Neural progenitor cell (in vitro differentiated cells): ENCODE measurements at regions not wholly inside any gene's neighbourhood (a gene's known extent, or its start where the extent isn't known, plus 50 kb on each side); places are given as distances from the start of the nearest gene placed in this dataset.
"Not testable (repeated sequence)": the region's sequence is repeated elsewhere in the genome, so short reads cannot be mapped to it uniquely, and the experiment has no call there.

ENCODE experiments used
- EZH2 ChIP-seq: fragments of 200-600 bp; sonication (generic); IDR thresholded peaks from 2 replicates; pipeline ENCODE4 v1.6.1; 2017; ENCODE audit warnings: antibody characterized with exemption, mild to moderate bottlenecking, moderate library complexity
- EZH2phosphoT487 ChIP-seq: fragments of 200-600 bp; sonication (generic); IDR thresholded peaks from 2 replicates; pipeline ENCODE4 v1.6.1; 2017; ENCODE audit warnings: antibody characterized with exemption
- TF ChIP-seq, protein P1 (sequence below): fragments of 200-600 bp; sonication (generic); IDR thresholded peaks from 2 replicates; pipeline ENCODE4 v1.5.1; 2017; ENCODE audit warnings: antibody characterized with exemption, mild to moderate bottlenecking

GRCh38 chr3:125757050-125757449, 161.8 kb upstream of the OSBPL11 start:
- TF ChIP-seq, protein P1, sequence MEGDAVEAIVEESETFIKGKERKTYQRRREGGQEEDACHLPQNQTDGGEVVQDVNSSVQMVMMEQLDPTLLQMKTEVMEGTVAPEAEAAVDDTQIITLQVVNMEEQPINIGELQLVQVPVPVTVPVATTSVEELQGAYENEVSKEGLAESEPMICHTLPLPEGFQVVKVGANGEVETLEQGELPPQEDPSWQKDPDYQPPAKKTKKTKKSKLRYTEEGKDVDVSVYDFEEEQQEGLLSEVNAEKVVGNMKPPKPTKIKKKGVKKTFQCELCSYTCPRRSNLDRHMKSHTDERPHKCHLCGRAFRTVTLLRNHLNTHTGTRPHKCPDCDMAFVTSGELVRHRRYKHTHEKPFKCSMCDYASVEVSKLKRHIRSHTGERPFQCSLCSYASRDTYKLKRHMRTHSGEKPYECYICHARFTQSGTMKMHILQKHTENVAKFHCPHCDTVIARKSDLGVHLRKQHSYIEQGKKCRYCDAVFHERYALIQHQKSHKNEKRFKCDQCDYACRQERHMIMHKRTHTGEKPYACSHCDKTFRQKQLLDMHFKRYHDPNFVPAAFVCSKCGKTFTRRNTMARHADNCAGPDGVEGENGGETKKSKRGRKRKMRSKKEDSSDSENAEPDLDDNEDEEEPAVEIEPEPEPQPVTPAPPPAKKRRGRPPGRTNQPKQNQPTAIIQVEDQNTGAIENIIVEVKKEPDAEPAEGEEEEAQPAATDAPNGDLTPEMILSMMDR = not testable (repeated sequence)
- not testable (repeated sequence) for TF ChIP-seq EZH2phosphoT487, EZH2
